ENCODE measurements at regions not wholly inside any gene's neighbourhood (a gene's known extent, or its start where the extent isn't known, plus 50 kb on each side); places are given as distances from the start of the nearest gene placed in this dataset.

- H3K9me3 ChIP-seq = peaks cover 0 to 3% (median 0%) of the 10 kb centered on the region in 4 donors
- WGBS, 2 donors = 61 to 65% methylated on average over 7 of the region's 7 CpGs
- no peak overlapping the region for H3K27ac ChIP-seq
- TF ChIP-seq POLR2A (IDR thresholded peaks at IDR 0.05) (no peak), EP300 (IDR thresholded peaks at IDR 0.05) (no peak), CTCF (IDR thresholded peaks at IDR 0.05) (no peak)
- no peak for DNase-seq (ENCODE audit: low spot score in 2 of 2)
- H3K27me3 ChIP-seq = no peaks in the 10 kb centered on the region
- H3K4me3 ChIP-seq = no peak overlapping the region
- H3K4me1 ChIP-seq = no peaks in the 10 kb centered on the region
- H3K36me3 ChIP-seq = no peaks in the 10 kb centered on the region
These were observed 589.6 kb downstream of the PDCD6IP start for GRCh38 chr3:34387826-34388564.

GRCh38 chr3:34388830-34389229 lies 590.4 kb downstream of the PDCD6IP start:
- Histone ChIP-seq H3K27ac (no peak overlapping the region), H3K36me3 (no peaks in the 10 kb centered on the region), H3K4me3 (no peak overlapping the region), H3K4me1 (no peaks in the 10 kb centered on the region), H3K9me3 (peaks cover 0 to 8% (median 0%) of the 10 kb centered on the region in 4 donors), H3K27me3 (no peaks in the 10 kb centered on the region)
- WGBS, 2 donors = 60 to 66% methylated on average over 2 of the region's 2 CpGs
- TF ChIP-seq CTCF (IDR thresholded peaks at IDR 0.05) (no peak), EP300 (IDR thresholded peaks at IDR 0.05) (no peak)
- DNase-seq (ENCODE audit: low spot score in 2 of 2) = no peak

- no peaks in the 10 kb centered on the region for H3K4me1 ChIP-seq
- 94 to 95% methylated on average over 2 of the region's 2 CpGs for WGBS, 2 donors
- DNase-seq (ENCODE audit: low spot score in 2 of 2) = no peak
These were observed 596.7 kb downstream of the PDCD6IP start for GRCh38 chr3:34394978-34395748.

GRCh38 chr3:34396288-34396687 lies 597.9 kb downstream of the PDCD6IP start:
- WGBS, 2 donors = 68 to 76% methylated on average over 1 of the region's 1 CpG
- peaks cover 0 to 18% (median 0%) of the 10 kb centered on the region in 4 donors for H3K9me3 ChIP-seq
- no peaks in the 10 kb centered on the region for H3K4me1 ChIP-seq
- DNase-seq (ENCODE audit: low spot score in 2 of 2) = no peak
- TF ChIP-seq POLR2A (IDR thresholded peaks at IDR 0.05) (no peak), CTCF (IDR thresholded peaks at IDR 0.05) (no peak), EP300 (IDR thresholded peaks at IDR 0.05) (no peak)
- no peaks in the 10 kb centered on the region for H3K36me3 ChIP-seq
- H3K27ac ChIP-seq = no peak overlapping the region
- no peaks in the 10 kb centered on the region for H3K27me3 ChIP-seq
- no peak overlapping the region for H3K4me3 ChIP-seq

More at GRCh38 chr3:34394978-34395748, 596.7 kb downstream of the PDCD6IP start:
- Histone ChIP-seq H3K27ac (no peak overlapping the region), H3K4me3 (no peak overlapping the region), H3K36me3 (no peaks in the 10 kb centered on the region), H3K27me3 (no peaks in the 10 kb centered on the region), H3K9me3 (peaks cover 0 to 18% (median 0%) of the 10 kb centered on the region in 4 donors)
- no peak for TF ChIP-seq CTCF (IDR thresholded peaks at IDR 0.05)
- TF ChIP-seq EP300 (IDR thresholded peaks at IDR 0.05) = no peak
- no peak for TF ChIP-seq POLR2A (IDR thresholded peaks at IDR 0.05)

GRCh38 chr3:34396956-34397355 lies 598.5 kb downstream of the PDCD6IP start:
- H3K9me3 ChIP-seq = peaks cover 0 to 20% (median 0%) of the 10 kb centered on the region in 4 donors
- H3K4me1 ChIP-seq = no peaks in the 10 kb centered on the region
- TF ChIP-seq EP300 (IDR thresholded peaks at IDR 0.05) (no peak), CTCF (IDR thresholded peaks at IDR 0.05) (no peak), POLR2A (IDR thresholded peaks at IDR 0.05) (no peak)
- H3K4me3 ChIP-seq = no peak overlapping the region
- H3K27ac ChIP-seq = no peak overlapping the region
- no peaks in the 10 kb centered on the region for H3K27me3 ChIP-seq
- DNase-seq (ENCODE audit: low spot score in 2 of 2) = no peak
- H3K36me3 ChIP-seq = no peaks in the 10 kb centered on the region

Measured in tibial nerve (tissue), 4 donors.